GM19035 (cell line): ENCODE measurements at regions not wholly inside any gene's neighbourhood (a gene's known extent, or its start where the extent isn't known, plus 50 kb on each side); places are given as distances from the start of the nearest gene placed in this dataset.

Experiments used
- ATAC-seq: cut with Tn5 transposase; IDR thresholded peaks from one replicate; pipeline ENCODE4 v1.9.1; 2021; ENCODE audit not compliant: unreplicated experiment

DNA sequence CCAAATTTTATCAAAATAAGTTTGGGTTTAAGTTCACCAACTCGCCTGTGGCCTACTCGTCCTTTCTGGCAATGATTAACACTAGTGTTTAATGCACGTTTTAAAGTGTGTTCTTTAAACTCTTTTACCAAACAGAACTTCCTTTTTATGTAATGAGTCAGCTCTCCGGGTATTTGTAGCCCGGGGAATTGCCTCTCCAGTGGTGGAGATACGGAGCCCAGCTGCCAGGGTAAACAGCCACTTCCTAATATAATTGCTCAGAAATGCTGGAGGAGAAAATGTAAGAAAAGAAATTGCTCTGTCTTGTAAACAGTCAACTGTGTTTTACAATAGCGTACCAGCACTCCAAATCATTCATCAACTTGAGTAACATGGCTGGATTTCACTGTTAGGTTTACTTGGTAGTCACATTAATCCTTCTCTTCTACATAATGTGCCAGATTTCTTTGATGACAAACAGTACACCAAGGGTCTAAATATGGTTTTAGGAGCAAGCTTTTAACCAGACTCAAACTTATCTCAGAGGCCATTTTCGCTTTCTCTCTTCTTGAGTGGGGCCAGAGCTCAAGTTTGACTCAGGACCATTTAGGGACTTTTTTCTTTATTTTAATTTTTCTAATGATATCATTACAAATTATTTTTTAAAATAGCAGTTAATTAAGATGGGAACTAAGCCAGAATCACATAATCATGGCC, 101.2 kb upstream of the SLC38A2 start:
- peak; percentile 72 for ATAC-seq

DNA sequence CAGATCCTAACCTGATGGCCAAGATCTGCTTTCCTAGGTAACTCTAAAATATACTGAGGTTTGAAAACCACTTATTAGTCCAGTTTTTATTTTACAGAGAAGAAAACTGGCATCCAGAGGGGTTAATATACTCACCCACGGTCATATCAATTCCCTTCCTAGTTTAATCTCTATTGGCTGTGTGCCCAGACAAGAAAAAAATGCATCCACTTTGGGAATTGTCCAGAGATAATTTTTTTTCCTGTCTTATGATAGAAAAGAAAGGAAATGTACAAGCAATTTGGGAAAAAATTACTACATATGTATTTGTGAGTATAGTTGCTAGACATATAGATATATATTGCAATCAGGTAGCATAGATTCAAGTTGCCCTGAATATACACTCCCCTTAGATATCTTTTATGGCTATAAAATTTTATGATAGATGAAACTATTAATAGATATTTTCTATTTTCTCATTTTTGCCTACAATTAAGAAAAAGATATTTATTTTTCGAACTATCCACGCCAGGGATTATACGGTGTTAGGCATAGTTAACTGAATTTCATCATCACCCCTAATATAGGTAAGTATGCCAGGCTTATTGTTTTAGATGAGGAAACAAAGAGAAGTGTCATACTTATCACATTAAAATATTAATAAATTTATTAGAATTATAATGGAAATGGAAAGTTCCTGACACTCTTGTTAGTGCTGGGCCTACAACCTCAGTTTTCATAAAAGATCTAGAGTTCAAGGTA, 100.5 kb upstream of the SLC38A2 start:
- no peak for ATAC-seq

DNA sequence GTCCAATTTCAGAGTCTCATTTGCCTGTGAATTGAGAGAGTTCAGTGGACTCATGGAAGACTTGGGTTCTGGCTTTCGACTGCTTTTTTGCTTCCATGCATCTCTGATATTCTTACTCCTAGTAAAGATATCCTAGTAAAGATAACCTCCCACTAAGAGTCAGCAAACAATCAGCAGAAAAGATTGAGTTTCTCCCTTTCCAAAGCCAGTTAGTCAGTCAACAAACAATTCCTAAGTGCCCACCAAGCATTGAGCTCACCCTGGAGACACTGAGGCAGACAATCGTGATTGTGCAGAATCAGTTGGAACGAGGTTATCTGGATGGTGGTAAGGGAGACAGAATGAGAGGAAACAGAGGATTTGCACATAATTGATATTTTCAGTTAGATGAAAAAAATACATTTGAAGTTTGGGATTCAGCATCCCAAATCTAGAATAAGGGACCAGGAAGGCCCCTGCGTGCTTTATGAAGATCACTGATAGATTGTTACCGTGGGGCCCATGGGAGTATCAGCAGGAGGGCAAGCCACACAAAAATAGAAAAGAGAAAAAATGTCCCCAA, 99.7 kb upstream of the SLC38A2 start:
- no peak for ATAC-seq

DNA sequence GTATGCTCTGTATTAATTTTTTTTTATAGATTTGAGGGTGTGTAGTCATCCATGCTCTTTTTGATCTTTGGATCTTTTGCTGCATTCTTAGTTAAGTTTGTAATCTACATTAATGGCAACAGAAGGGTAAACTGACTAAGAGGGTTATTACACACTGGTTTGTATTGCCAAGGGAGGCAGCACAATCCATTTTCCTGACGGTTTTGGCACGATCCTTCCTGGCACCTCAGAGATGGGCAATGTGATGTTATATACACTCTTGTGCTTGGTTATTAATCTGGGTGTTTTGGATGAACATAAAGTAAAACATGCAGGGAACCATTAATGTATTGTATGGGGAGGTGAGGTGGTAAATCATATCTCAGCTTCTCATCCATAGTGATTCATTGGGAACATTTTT, 98.8 kb upstream of the SLC38A2 start:
- no peak for ATAC-seq

DNA sequence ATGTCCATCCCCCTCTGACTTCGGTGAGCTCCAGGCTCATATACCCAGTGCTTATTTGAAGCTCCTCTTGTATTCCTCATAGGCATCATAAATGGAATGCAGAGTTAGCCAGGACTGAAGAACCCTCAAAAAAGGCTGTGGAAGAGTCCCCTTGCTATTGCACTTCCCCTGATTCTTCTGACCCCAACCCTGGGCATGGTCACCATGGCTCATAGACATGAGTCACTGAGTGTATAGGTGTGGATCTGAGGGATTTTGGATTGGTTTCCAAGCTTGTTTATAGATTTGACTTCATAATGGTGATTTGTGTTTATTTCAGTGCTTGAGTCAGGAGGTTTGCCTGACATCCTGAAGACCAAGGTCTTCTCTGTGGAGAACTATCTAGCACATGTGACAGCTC, 98.4 kb upstream of the SLC38A2 start:
- ATAC-seq: no peak

DNA sequence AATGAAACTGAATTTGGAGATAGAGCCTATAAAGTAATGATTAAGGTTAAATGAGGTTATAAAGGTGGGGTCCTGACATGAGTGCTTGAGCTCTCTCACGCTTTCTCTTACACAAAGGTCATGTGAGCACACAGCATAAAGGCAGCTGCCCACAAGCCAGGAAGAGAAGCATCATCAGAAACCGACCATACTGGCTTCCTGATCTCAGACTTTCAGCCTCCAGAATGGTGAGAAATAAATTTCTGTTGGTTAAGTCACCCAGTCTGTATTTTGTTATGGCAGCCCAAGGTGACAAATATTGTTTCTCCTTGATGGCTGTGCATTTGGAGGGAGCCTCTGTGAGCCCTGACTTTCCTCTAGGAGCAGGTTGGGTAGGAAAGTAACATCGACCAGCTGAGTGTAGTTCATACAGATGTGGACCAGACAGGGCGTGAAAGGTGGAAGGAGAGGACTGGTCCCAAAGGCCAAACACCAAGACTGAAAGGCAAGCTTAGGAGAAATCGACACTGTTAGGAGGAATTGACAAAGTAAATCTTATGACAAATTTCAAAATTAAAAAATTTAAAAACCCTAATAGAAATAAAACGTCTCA, 97.6 kb upstream of the SLC38A2 start:
- no peak for ATAC-seq

DNA sequence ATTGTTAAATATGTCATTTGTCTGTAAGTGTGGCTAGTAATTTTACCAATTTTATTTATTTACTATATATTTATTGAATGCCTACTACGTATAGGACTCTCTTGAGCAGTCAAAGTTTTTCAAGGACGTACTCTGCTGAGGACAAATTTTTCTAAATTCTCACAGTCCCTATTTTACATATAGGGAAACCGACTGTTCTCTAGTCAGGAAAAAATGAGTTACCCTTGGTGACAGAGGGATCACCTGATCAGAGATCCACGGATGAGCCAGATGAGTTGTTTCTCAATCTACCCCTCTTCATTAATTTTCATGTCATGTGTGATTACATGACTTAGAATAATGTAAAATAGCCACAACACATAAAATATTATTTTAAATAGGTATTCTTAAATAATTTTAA, 96.2 kb upstream of the SLC38A2 start:
- ATAC-seq: no peak

DNA sequence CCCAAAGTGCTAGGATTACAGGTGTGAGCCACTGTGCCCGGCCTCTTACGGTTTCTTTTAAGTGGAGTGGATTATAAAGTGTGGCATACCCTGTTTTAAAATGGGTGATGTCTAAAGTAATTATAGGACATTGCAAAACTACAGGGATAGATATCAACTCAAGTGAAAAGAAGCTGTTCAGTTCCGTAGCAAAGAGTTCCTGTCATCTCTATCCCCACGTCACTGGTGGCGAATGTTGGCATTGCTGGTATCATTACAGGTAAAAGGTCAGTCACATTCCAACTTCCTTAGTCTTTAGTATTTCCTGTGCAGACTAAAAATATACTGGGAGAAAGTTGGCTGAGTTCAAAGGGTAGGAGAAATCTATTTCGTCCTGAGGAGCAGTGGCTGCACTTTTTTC, 95.6 kb upstream of the SLC38A2 start:
- ATAC-seq: no peak

DNA sequence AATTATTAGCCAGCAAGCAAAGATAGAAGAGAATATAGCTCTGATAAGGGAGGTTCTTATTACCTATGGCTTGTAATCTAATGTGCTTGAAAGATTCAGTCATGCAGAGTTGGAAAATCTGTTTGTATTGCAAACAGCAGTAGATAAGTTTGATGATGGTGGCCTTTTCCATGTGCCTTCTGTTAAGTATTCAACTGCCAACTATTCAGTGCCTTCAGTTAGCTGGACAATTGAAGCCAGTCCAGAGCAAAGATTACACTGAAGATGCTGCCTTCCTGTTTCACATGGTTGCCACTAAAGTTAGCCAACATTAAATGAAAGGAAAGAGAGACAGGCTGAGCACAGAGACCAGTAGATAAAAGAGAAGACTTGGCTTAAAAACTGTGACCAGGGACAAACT, 92.7 kb upstream of the SLC38A2 start:
- ATAC-seq: no peak

DNA sequence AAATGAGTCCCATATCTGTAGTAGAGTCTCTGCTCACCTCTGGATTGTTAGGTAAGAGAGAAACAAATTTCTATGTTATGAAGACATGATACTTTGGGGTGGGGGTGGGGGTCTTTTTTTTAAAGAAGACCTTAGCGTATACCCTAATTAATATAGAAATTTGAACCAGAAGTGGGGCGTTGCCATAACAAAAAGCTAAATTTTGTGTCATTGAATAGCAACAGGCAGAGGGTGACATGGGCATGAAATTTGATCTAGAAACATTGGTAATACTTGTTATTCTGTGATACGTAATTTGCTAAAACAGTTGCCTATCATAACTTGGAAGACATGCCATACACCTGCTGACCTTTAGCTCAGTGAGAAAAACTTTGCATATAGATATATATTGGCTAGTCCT, 92.3 kb upstream of the SLC38A2 start:
- ATAC-seq: no peak

DNA sequence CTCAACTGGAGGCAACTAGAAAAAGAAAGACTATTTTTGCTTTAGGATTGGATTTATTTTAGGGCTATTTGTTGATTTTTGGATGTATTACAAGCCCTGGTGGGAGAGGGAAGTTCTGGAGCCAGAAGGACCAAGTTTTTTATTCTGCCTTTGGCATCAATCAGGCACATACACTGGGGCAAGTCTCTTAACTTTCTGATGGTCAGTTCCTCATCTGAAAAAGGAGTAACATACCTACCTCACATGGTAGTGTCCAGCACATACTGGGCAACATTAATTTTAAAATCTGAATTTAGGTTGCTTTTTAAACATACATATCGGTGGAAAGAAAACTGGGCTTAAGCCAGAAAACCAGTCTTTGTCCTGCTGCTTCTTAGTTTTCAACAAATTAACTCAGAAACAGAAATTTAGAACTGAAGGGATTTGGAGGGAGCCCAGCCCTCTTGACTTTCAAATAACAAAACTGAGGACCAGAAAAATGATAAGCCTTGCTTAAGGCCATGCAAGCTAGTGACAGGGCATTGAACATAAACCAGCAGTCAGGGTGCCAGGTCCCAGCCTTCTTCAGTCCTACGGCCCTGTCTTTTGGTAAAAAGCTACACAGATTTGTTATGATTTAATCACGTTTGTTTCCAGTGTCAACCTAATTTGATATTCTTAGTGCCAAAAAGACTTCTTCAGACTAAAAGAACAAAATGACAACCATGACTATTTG, 90.2 kb upstream of the SLC38A2 start:
- ATAC-seq: no peak

DNA sequence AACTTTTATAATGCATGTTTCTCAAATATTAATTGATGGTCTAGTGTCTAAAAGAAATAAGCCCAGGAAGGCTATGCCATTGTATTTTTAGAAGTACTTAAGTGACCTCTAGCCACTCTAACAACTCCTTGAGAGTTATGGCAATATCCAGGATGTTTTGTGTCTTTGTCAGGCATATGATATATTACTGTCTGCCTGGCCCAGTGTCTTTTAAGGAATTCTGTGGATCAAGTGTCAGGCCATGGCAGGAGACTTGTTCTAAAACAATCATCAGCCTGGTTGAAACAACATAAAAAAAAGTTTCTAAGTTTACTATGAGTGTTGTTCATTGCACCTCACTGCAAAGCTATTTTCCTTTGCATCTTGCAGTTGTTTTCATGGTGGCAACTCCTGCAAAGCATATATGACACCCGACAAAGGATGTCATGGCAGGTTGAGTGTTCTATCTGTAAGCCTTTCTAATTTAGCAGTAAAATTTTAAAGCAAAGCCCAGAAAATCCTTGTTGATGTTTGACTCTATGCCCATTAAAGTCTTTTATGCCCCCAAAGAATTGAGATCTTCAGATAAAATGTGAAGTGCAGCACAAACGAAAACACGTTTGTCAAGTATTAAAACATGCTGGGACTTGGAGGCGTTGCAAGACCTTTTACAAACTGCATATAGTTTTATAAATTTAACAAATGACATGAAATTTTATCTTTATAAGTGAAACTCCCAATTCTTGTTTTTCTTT, 89.5 kb upstream of the SLC38A2 start:
- ATAC-seq: no peak

DNA sequence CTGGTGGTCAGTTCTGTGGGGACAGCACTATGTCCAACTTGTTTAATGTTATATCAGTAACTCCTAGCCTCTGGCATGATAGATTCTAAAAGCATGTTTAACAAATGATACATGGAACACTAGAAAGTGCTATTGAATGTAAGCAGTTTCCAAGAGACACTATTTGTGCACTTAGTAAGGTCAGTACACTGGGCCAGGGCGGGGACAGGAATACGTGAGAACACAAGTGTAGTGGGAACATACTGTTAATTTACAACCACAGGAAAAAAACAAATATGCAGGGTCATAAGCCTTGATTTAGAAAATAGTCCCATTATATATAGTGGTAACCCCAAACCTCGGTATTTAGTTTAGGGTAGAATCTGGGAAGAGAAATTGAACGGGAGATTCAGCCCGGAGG, 88.9 kb upstream of the SLC38A2 start:
- no peak for ATAC-seq

DNA sequence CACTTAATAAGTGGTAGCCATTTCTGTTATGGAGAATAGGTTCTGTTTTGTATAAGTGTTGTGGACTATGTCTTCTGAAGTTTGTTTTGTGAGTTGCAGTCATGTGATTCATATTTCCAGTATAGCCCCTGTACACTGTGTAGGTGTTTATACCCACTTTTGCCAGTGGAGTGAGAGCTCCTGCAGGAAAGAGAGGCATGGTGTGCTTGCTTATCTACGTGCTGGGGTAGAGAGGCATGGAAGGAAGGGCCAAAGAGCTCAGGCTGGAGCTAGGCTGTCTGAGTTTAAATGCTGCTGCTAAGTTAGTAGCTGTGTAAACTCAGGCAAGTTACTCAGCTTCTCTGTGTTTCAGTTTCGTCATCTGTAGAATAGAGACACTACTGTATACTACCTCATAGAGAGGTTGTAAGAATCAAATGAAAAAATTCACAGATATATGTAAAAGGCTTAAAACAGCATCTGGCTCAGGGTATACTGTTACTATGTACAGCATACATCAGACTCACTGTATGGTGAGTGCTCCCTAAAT, 88.2 kb upstream of the SLC38A2 start:
- no peak for ATAC-seq

DNA sequence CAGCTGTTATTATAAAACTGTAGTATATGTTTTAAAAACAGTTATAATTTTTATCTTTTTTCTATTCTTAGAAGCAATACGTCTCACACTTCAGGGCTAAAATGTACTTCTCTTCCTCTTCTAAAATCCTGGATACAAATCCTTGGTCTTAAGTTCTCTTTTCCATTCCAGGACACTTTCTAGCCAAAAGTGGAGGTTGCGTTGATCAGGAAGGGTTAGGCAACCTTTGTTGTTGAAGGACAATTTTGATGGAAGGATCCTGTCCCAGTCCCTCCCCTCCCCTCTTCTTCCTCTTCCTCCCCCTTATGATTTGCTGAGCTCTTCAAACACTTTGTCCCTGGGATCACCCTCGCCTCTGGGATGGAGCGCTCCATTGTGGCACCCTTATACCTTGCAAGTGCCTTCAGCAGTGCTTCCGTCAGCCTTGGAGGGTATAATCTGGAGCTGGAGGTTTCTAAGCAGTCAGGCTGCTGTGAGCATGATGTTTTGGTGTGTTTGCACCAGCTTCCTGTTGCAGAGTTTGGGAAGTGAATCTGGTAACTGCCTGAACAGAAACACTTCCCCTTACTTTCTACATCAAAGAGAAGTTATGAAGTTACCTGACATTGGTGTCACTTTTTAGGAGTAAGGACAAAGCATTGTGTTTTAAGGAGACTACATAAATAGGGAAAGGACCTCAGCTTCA, 87.4 kb upstream of the SLC38A2 start:
- no peak for ATAC-seq

DNA sequence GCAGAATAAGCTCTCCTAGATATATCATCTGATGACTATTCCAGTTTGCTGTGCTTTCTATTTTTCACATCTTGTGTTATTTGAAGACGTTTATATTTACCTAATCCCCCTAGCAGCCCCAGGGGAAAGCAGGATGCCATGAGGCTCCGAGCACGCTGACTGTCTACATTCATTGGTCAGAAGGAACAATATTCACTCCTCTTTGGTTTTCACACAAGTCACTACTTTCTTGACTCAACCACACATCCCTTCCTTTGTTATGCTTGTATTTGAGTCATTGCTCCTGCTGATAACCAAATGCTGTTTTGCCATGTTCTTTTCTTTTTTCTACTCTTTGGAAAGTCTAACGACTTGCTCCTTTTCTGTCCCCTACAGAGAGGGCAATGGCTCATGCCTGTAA, 86.5 kb upstream of the SLC38A2 start:
- ATAC-seq: no peak

DNA sequence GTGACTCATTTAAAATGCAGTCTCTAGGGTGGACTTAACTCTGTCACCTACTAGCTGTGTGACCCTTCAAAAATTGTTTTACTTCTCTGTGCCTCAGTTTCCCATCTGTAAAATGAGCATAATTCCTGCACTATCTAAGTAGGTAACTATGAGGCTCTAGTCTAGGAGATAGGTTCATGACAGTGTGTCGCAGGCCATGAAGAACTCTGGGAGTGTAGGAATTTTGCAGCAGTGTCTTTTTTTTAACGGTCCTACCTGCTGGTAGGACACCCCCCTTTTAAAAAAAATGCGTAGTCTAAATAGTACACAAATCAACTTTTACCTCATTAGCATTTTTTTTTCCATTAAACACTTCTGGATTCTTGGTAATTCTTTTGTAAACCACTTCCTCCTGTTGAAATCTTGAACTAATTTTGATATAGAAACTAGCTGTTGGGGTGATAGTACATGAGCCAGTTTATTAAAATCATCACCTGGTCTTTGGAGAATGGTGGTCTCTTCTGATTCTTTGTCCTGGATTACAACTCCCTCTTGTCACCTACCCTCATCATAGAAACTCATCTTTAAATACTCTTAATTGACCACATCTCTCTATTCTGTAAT, 86.0 kb upstream of the SLC38A2 start:
- no peak for ATAC-seq

DNA sequence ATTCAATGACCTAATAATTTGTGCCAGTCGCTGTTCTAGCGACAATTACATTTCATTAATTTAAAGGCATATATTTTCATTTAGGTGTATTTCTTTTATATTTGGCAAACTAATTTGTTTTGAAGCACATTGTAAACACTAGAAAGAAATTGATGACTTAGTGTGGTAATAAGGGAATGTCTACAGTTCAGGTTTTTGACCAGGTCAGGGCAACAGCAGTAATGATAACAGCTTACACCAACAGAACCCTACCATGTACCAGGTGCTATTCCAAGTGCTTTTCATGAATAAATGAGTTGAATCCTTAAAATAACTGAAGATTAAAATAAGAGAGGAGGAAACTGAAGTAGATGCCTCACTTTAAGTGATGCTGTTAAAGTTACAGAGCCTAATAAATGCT, 85.4 kb upstream of the SLC38A2 start:
- no peak for ATAC-seq
